ENCODE measurements at regions not wholly inside any gene's neighbourhood (a gene's known extent, or its start where the extent isn't known, plus 50 kb on each side); places are given as distances from the start of the nearest gene placed in this dataset.

- TF ChIP-seq FOXA1 (IDR thresholded peaks at IDR 0.05) (no peak), BHLHE40 (IDR thresholded peaks at IDR 0.05; ENCODE audit: borderline replicate concordance) (no peak), TARDBP (IDR thresholded peaks at IDR 0.05) (no peak), L3MBTL2 (conservative IDR thresholded peaks at IDR 0.05) (no peak)
Observed at GRCh38 chr10:121260377-121260776, 337.9 kb downstream of the FGFR2 start.

All from HEK293T (cell line).